ENCODE measurements at regions not wholly inside any gene's neighbourhood (a gene's known extent, or its start where the extent isn't known, plus 50 kb on each side); places are given as distances from the start of the nearest gene placed in this dataset.

- DNase-seq (ENCODE audit: low read depth): no peak
- no peak overlapping the region for H3K4me3 ChIP-seq (ENCODE audit: low read length)
- no peak for TF ChIP-seq CTCF (conservative IDR thresholded peaks at IDR 0.05; ENCODE audit: low read depth, low read length)
Measured at GRCh38 chr7:26609532-26609931, 254.9 kb downstream of the SKAP2 start.

GRCh38 chr7:26612742-26613141 is 251.6 kb downstream of the SKAP2 start:
- no peak for TF ChIP-seq CTCF (conservative IDR thresholded peaks at IDR 0.05; ENCODE audit: low read depth, low read length)
- no peak overlapping the region for H3K4me3 ChIP-seq (ENCODE audit: low read length)

GRCh38 chr7:26614503-26614902 is 249.9 kb downstream of the SKAP2 start:
- no peak overlapping the region for H3K4me3 ChIP-seq (ENCODE audit: low read length)
- no peak for TF ChIP-seq CTCF (conservative IDR thresholded peaks at IDR 0.05; ENCODE audit: low read depth, low read length)
- DNase-seq (ENCODE audit: low read depth): no peak

More at GRCh38 chr7:26612742-26613141, 251.6 kb downstream of the SKAP2 start:
- DNase-seq (ENCODE audit: low read depth): no peak

- DNase-seq (ENCODE audit: low read depth): no peak
- no peak for TF ChIP-seq CTCF (conservative IDR thresholded peaks at IDR 0.05; ENCODE audit: low read depth, low read length)
- H3K4me3 ChIP-seq (ENCODE audit: low read length): no peak overlapping the region
Measured at GRCh38 chr7:26616235-26616634, 248.2 kb downstream of the SKAP2 start.

- DNase-seq (ENCODE audit: low read depth): no peak
- TF ChIP-seq CTCF (conservative IDR thresholded peaks at IDR 0.05; ENCODE audit: low read depth, low read length): no peak
- H3K4me3 ChIP-seq (ENCODE audit: low read length): no peak overlapping the region
Measured at GRCh38 chr7:26617066-26617465, 247.3 kb downstream of the SKAP2 start.
